Right renal cortex interstitium (tissue), 3 donors: ENCODE measurements at regions not wholly inside any gene's neighbourhood (a gene's known extent, or its start where the extent isn't known, plus 50 kb on each side); places are given as distances from the start of the nearest gene placed in this dataset.

Experiments used
- DNase-seq, 3 donors: peaks; one replicate each; pipeline ENCODE4 v3.0.0-alpha.2; 2013; ENCODE audit warnings: low read depth in 3 of 3, low spot score in 2 of 3

- no peak for DNase-seq
Measured at GRCh38 chr16:16774389-16774788, 395.4 kb downstream of the NPIPA7 start.

GRCh38 chr16:16778332-16778731 lies 399.4 kb downstream of the NPIPA7 start:
- DNase-seq = no peak

GRCh38 chr16:16780588-16780987 lies 401.6 kb downstream of the NPIPA7 start:
- no peak for DNase-seq

GRCh38 chr16:16782153-16782552 lies 403.2 kb downstream of the NPIPA7 start:
- DNase-seq = no peak

GRCh38 chr16:16788004-16788403 lies 409.1 kb downstream of the NPIPA7 start:
- no peak for DNase-seq

- DNase-seq = no peak
Measured at GRCh38 chr16:16790597-16790996, 411.7 kb downstream of the NPIPA7 start.

GRCh38 chr16:16791051-16791450 lies 412.1 kb downstream of the NPIPA7 start:
- DNase-seq = no peak

GRCh38 chr16:16797239-16797638 lies 418.3 kb downstream of the NPIPA7 start:
- DNase-seq = peak in 1 of 3 donors; percentile 6

- DNase-seq = no peak
Measured at GRCh38 chr16:16798504-16798903, 419.6 kb downstream of the NPIPA7 start.

GRCh38 chr16:16805809-16806208 lies 426.9 kb downstream of the NPIPA7 start:
- DNase-seq = no peak

GRCh38 chr16:16815641-16816040 lies 436.7 kb downstream of the NPIPA7 start:
- no peak for DNase-seq

GRCh38 chr16:16817196-16817595 lies 438.3 kb downstream of the NPIPA7 start:
- DNase-seq = no peak

- DNase-seq = no peak
Measured at GRCh38 chr16:16821261-16821660, 442.3 kb downstream of the NPIPA7 start.

- DNase-seq = no peak
Measured at GRCh38 chr16:16828913-16829398, 450.0 kb downstream of the NPIPA7 start.

- no peak for DNase-seq
Measured at GRCh38 chr16:16830401-16830800, 451.5 kb downstream of the NPIPA7 start.

GRCh38 chr16:16830973-16831372 lies 452.0 kb downstream of the NPIPA7 start:
- no peak for DNase-seq

- no peak for DNase-seq
Measured at GRCh38 chr16:16833165-16833564, 454.2 kb downstream of the NPIPA7 start.

GRCh38 chr16:16850274-16850673 lies 471.3 kb downstream of the NPIPA7 start:
- no peak for DNase-seq

- no peak for DNase-seq
Measured at GRCh38 chr16:16857012-16857411, 478.1 kb downstream of the NPIPA7 start.

GRCh38 chr16:16857603-16858283 lies 478.8 kb downstream of the NPIPA7 start:
- DNase-seq = no peak

- peak; percentile 6 to 17 (median 13) for DNase-seq
Measured at GRCh38 chr16:16861546-16861945, 482.6 kb downstream of the NPIPA7 start.

GRCh38 chr16:16863672-16864071 lies 484.7 kb downstream of the NPIPA7 start:
- no peak for DNase-seq

- DNase-seq = no peak
Measured at GRCh38 chr16:16864536-16864935, 485.6 kb downstream of the NPIPA7 start.
